IMR-90 (cell line): ENCODE measurements at regions not wholly inside any gene's neighbourhood (a gene's known extent, or its start where the extent isn't known, plus 50 kb on each side); places are given as distances from the start of the nearest gene placed in this dataset.

Experiments
- ATAC-seq: fragments of 200-7000 bp; cut with Tn5 transposase; 2 replicates; pipeline ENCODE4 v1.9.1; 2020; ENCODE audit warnings: low read depth, mild to moderate bottlenecking, moderate library complexity
- BruUV-seq: library from RNA; stranded (reverse); fragments of 400-500 nt; replicated peaks from 2 replicates; lab custom pipeline; 2021; lab: Mats Ljungman, UMichigan
- CTCF ChIA-PET: fragments of 300-600 bp; formaldehyde crosslinking; extraction: SDS; loops from one replicate; lab custom pipeline; 2021; ENCODE audit warnings: antibody characterized with exemption; lab: Yijun Ruan, JAX
- POLR2A ChIA-PET: fragments of 300-600 bp; sonication (Branson Sonifier 250); formaldehyde crosslinking; loops from one replicate; lab custom pipeline; 2022; ENCODE audit warnings: antibody characterized with exemption; ENCODE audit not compliant: unreplicated experiment; lab: Charles Lee
- DNase-seq: peaks from one replicate; pipeline ENCODE4 v3.0.0; 2013
- H2AFZ ChIP-seq: replicated peaks from 2 replicates; pipeline ENCODE3; 2013; ENCODE audit warnings: low read length, mild to moderate bottlenecking; ENCODE audit not compliant: poor library complexity
- H2AK5ac ChIP-seq: 2 replicates; pipeline ENCODE4 v1.6.1; 2013; ENCODE audit warnings: low read depth, low read length, inconsistent platforms
- H2AK9ac ChIP-seq: replicated peaks from 2 replicates; pipeline ENCODE3; 2013; ENCODE audit warnings: mild to moderate bottlenecking, low read depth, low read length, moderate library complexity; ENCODE audit not compliant: poor library complexity
- H2BK120ac ChIP-seq: 2 replicates; pipeline ENCODE4 v1.6.1; 2013; ENCODE audit warnings: low read depth, low read length, inconsistent platforms
- H2BK15ac ChIP-seq: 3 replicates; pipeline ENCODE4 v1.6.1; 2013; ENCODE audit warnings: low read depth, low read length, inconsistent platforms
- H2BK20ac ChIP-seq: 2 replicates; pipeline ENCODE4 v1.6.1; 2013; ENCODE audit warnings: low read depth, mild to moderate bottlenecking, inconsistent platforms, low read length, moderate library complexity
- H2BK5ac ChIP-seq: 2 replicates; pipeline ENCODE4 v1.6.1; 2013; ENCODE audit warnings: mild to moderate bottlenecking, low read depth, low read length, inconsistent platforms; ENCODE audit not compliant: poor library complexity, severe bottlenecking
- H3K14ac ChIP-seq: replicated peaks from 2 replicates; pipeline ENCODE4 v1.6.1; 2013; ENCODE audit warnings: low read depth, low read length, inconsistent platforms
- H3K18ac ChIP-seq: 2 replicates; pipeline ENCODE4 v1.6.1; 2013; ENCODE audit warnings: low read depth, low read length, control low read depth
- H3K23ac ChIP-seq: 2 replicates; pipeline ENCODE4 v1.6.1; 2013; ENCODE audit warnings: low read depth, low read length, inconsistent platforms
- H3K27ac ChIP-seq: 2 replicates; pipeline ENCODE4 v1.5.1; 2013; ENCODE audit warnings: mild to moderate bottlenecking, control low read depth, low read length; ENCODE audit not compliant: insufficient read depth
- H3K27me3 ChIP-seq: 2 replicates; pipeline ENCODE4 v1.6.1; 2013; ENCODE audit warnings: low read length; ENCODE audit not compliant: control insufficient read depth, insufficient read depth
- H3K36me3 ChIP-seq: 2 replicates; pipeline ENCODE4 v1.6.1; 2013; ENCODE audit warnings: low read length, mixed read lengths; ENCODE audit not compliant: control insufficient read depth, insufficient read depth
- H3K4ac ChIP-seq: 2 replicates; pipeline ENCODE4 v1.6.1; 2013; ENCODE audit warnings: low read depth, low read length, inconsistent platforms
- H3K4me1 ChIP-seq: 2 replicates; pipeline ENCODE4 v1.6.1; 2013; ENCODE audit warnings: low read length, mixed read lengths; ENCODE audit not compliant: control insufficient read depth, insufficient read depth
- H3K4me2 ChIP-seq: 2 replicates; pipeline ENCODE4 v1.6.1; 2013; ENCODE audit warnings: low read depth, mild to moderate bottlenecking, control low read depth, low read length, moderate library complexity
- H3K4me3 ChIP-seq: 2 replicates; pipeline ENCODE4 v1.5.1; 2013; ENCODE audit warnings: low read depth, mild to moderate bottlenecking, control low read depth, low read length, moderate library complexity; ENCODE audit not compliant: insufficient read depth
- H3K56ac ChIP-seq: 2 replicates; pipeline ENCODE4 v1.6.1; 2013; ENCODE audit warnings: low read length, inconsistent platforms; ENCODE audit not compliant: insufficient read depth; ENCODE audit errors: extremely low read depth
- H3K79me1 ChIP-seq, 2 experiments: 2 replicates each; pipeline ENCODE4 v1.6.1; 2013; ENCODE audit warnings: low read length in 2 of 2, inconsistent platforms in 1 of 2, low read depth in 1 of 2
- H3K9ac ChIP-seq: 2 replicates; pipeline ENCODE4 v1.6.1; 2013; ENCODE audit warnings: low read depth, low read length, control low read depth
- H3K9me1 ChIP-seq: 2 replicates; pipeline ENCODE4 v1.6.1; 2013; ENCODE audit warnings: low read length, inconsistent platforms; ENCODE audit not compliant: insufficient read depth
- H3K9me3 ChIP-seq: 2 replicates; pipeline ENCODE4 v1.6.1; 2013; ENCODE audit warnings: low read length; ENCODE audit not compliant: control insufficient read depth, insufficient read depth
- H4K20me1 ChIP-seq: 2 replicates; pipeline ENCODE4 v1.6.1; 2013; ENCODE audit warnings: low read length, inconsistent platforms; ENCODE audit not compliant: insufficient read depth
- H4K5ac ChIP-seq: 2 replicates; pipeline ENCODE4 v1.6.1; 2013; ENCODE audit warnings: mild to moderate bottlenecking, low read depth, low read length, control low read depth
- H4K8ac ChIP-seq, 2 experiments: 2 replicates each; pipeline ENCODE4 v1.6.1; 2013; ENCODE audit warnings: low read depth in 2 of 2, low read length in 2 of 2, control low read depth in 1 of 2, inconsistent platforms in 1 of 2
- H4K91ac ChIP-seq: 2 replicates; pipeline ENCODE4 v1.6.1; 2013; ENCODE audit warnings: low read depth, low read length, inconsistent platforms; ENCODE audit not compliant: insufficient read depth
- CHD1 ChIP-seq: IDR thresholded peaks from 2 replicates; pipeline ENCODE4 v1.6.1; 2012; ENCODE audit warnings: low read depth, low read length, improper control_type of control experiment
- FOS ChIP-seq: fragments of 150-350 bp; IDR thresholded peaks from 2 replicates; pipeline ENCODE4 v1.6.1; 2016; ENCODE audit warnings: low read depth, low read length
- MAFK ChIP-seq: IDR thresholded peaks from 2 replicates; pipeline ENCODE4 v1.6.1; 2012; ENCODE audit warnings: low read depth, low read length, improper control_type of control experiment
- MAZ ChIP-seq: IDR thresholded peaks from 2 replicates; pipeline ENCODE4 v1.6.1; 2012; ENCODE audit warnings: low read depth, mild to moderate bottlenecking, low read length, improper control_type of control experiment, moderate library complexity, borderline replicate concordance
- SMC3 ChIP-seq: fragments of 150-350 bp; IDR thresholded peaks from 2 replicates; pipeline ENCODE4 v1.6.1; 2016; ENCODE audit warnings: low read depth, mild to moderate bottlenecking, antibody characterized with exemption, low read length, moderate library complexity
- WGBS, 2 experiments: methylation state at CpG; one replicate each; pipeline versions ENCODE4 v1.1.5 to v1.1.7; 2013; ENCODE audit warnings: missing lambda C conversion rate in 2 of 2; ENCODE audit not compliant: insufficient read length in 1 of 2; ENCODE audit errors: extremely low coverage in 2 of 2; 5-methylcytosine and 5-hydroxymethylcytosine counted together
- dilution Hi-C: fragments of 300-500 bp; cut with HindIII; formaldehyde crosslinking; loops from one replicate; pipeline ENCODE4 v1.14.3; 2018; ENCODE audit warnings: low sequenced_read_pairs; ENCODE audit not compliant: unreplicated experiment
- in situ Hi-C: fragments of 300-500 bp; cut with MboI; formaldehyde crosslinking; loops from 3 replicates; pipeline ENCODE4 v1.14.3; 2019; ENCODE audit warnings: low sequenced_read_pairs, inconsistent platforms, mixed read lengths
- intact Hi-C: fragments of 100-400 bp; cut with micrococcal nuclease; formaldehyde crosslinking; loops from 2 replicates; pipeline ENCODE4 v1.10.0; 2022
- TF ChIP-seq, protein P1 (sequence below): fragments of 150-350 bp; IDR thresholded peaks from 2 replicates; pipeline ENCODE4 v1.6.1; 2017; ENCODE audit warnings: mild to moderate bottlenecking, antibody characterized with exemption, low read length, low read depth
- TF ChIP-seq, protein P2 (sequence below): conservative IDR thresholded peaks from 2 replicates; pipeline ENCODE4 v1.5.1; 2012; ENCODE audit warnings: mild to moderate bottlenecking, low read depth, low read length, improper control_type of control experiment

DNA sequence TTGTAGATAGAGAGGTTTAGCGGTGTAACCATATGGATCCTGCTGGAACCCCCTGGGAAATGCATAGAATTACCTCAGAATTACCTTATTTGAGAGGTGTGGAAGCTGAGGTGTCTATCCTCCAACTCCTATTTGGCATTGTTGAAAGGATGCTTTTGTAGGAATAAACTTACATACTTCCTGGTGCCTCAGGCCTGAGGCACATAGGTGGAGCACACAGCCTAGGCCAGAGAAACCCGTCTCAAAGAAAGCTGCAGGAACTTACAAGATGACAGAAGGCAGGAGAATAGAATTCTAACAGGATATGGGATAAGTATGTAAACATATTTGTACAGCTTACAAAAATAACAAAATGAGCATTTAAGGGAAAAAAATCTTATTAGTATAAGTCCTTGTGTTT, 1507.2 kb upstream of the ZEB2 start:
- Histone ChIP-seq H2AK5ac (no peak overlapping the region), H3K36me3 (no peaks in the 10 kb centered on the region), H3K9me3 (no peaks in the 10 kb centered on the region), H2BK20ac (no peak overlapping the region), H2BK5ac (no peak overlapping the region), H2AK9ac (no peak overlapping the region), H4K91ac (no peak overlapping the region), H2BK120ac (no peak overlapping the region), H2AFZ (no peak overlapping the region), H3K18ac (no peak overlapping the region), H2BK15ac (no peak overlapping the region), H3K4ac (no peak overlapping the region), H3K79me1 (no peaks in the 10 kb centered on the region), H3K27ac (no peak overlapping the region), H3K4me1 (peaks cover 4% of the 10 kb centered on the region; the same call in 1 of the 2 replicates), H3K9me1 (no peaks in the 10 kb centered on the region), H3K4me2 (no peak overlapping the region), H4K8ac (no peak overlapping the region), H3K4me3 (no peak overlapping the region), H3K27me3 (no peaks in the 10 kb centered on the region), H4K20me1 (no peaks in the 10 kb centered on the region), H3K23ac (no peak overlapping the region), H3K14ac (no peak overlapping the region), H4K5ac (no peak overlapping the region; the same call in 1 of the 2 replicates), H3K56ac (no peak overlapping the region), H3K9ac (no peak overlapping the region)
- intact Hi-C loops (no loop called here), dilution Hi-C loops (no loop called here), in situ Hi-C loops (no loop called here)
- DNase-seq = no peak
- ChIA-PET CTCF (no interaction called here), POLR2A (no interaction called here)
- TF ChIP-seq MAFK (no peak), FOS (no peak), SMC3 (no peak), CHD1 (no peak), MAZ (no peak)
- TF ChIP-seq, protein P1, sequence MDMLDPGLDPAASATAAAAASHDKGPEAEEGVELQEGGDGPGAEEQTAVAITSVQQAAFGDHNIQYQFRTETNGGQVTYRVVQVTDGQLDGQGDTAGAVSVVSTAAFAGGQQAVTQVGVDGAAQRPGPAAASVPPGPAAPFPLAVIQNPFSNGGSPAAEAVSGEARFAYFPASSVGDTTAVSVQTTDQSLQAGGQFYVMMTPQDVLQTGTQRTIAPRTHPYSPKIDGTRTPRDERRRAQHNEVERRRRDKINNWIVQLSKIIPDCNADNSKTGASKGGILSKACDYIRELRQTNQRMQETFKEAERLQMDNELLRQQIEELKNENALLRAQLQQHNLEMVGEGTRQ = no peak
- TF ChIP-seq, protein P2, sequence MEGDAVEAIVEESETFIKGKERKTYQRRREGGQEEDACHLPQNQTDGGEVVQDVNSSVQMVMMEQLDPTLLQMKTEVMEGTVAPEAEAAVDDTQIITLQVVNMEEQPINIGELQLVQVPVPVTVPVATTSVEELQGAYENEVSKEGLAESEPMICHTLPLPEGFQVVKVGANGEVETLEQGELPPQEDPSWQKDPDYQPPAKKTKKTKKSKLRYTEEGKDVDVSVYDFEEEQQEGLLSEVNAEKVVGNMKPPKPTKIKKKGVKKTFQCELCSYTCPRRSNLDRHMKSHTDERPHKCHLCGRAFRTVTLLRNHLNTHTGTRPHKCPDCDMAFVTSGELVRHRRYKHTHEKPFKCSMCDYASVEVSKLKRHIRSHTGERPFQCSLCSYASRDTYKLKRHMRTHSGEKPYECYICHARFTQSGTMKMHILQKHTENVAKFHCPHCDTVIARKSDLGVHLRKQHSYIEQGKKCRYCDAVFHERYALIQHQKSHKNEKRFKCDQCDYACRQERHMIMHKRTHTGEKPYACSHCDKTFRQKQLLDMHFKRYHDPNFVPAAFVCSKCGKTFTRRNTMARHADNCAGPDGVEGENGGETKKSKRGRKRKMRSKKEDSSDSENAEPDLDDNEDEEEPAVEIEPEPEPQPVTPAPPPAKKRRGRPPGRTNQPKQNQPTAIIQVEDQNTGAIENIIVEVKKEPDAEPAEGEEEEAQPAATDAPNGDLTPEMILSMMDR = no peak
- ATAC-seq = no peak
- BruUV-seq = no TSS peak
- no CpG with 5 or more reads among the region's 2 CpGs for WGBS, 2 experiments
